ENCODE measurements at regions not wholly inside any gene's neighbourhood (a gene's known extent, or its start where the extent isn't known, plus 50 kb on each side); places are given as distances from the start of the nearest gene placed in this dataset.

DNA sequence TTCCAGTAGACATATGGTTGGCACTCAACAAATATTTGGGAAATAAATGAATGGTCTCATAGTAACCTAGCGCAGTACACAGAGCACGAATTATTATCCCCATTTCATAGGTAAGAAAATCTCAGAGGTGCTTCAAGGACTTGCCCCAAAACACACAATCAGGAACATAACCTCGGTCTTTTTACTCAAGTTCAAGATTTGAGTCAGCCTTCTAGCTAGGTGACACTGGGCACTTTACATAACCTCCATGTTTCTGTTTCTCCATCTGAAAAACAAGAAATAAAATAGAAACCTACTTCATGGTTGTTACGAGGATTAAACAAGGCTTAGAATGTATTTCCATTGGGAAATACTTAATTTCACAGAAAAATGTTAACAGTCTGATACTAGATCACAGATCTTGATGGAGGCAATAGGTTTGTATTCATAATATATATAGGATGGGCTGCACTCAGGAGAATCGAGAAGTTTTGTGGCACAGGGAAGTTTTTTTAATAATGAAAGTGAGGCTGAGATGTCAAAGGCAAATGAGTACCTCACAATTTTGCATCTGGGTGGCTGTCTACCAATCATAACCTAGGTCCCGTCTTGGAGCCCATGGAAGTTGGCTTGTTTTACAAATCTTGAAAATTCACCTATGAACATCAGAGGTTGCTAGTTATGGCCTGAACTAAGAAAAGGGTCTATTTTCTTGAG is 147.4 kb upstream of the ZC3H12C start:
- no peak for DNase-seq

DNA sequence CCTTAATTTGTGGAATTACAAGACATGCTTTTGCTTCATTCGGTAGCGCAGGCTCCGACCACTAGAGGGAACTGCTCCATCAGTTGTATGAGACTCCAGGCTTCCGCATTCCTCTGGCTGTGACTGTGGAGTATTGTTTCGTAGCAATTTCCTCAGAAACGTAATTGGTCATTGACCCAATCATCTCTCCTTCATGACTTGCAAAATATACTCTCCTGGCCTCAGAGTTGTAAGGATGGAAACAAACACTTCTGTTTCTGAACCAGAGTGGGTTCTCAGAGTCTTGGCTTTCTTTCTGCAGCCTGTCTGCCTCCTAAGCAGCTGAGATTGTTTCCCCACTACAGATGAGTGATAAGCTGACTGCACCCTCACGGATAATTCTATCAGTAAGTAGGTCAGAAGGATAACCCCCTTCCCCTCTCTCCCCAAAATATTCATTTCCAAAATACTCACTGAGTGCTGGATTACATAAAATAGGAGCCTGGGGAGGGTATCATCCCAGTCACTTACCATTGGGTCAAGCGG is 146.8 kb upstream of the ZC3H12C start:
- DNase-seq: peak; percentile 96

GRCh38 chr11:109954534-109954933 is 138.7 kb upstream of the ZC3H12C start:
- no peak for DNase-seq

DNA sequence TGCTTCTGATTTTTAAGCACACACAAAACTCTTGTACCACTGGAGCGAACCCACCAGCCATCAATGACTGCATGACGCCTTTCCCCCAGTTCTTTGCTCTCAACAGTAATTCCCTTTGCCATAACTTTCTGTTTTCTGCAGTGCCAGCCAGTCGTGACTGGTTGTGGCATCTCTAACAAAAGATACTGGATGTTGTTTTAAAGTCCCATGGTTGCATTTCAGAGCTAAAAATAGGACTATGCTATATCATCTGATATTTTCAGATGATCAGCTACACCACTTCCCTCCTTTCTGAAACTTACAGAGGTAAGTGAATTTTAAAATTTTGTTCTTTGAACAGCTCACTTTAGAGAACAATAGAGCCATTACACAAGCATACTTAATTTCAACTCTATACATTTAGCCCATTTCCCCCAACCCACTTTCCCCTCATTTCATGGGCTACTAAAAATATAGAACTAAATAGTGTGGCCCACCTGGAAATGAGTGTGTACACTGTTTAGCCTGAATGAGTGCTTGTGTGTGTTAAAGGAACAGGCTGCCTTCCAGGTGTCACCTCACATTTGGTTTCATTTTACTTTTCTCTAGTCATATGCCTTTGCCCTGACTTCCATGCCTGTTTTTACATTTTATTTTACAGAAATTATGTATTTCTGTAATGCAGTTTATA is 136.9 kb upstream of the ZC3H12C start:
- peak in 1 of 2 donors; percentile 19 for DNase-seq

- DNase-seq: no peak
Observed at GRCh38 chr11:109957000-109957399, 136.2 kb upstream of the ZC3H12C start.

DNA sequence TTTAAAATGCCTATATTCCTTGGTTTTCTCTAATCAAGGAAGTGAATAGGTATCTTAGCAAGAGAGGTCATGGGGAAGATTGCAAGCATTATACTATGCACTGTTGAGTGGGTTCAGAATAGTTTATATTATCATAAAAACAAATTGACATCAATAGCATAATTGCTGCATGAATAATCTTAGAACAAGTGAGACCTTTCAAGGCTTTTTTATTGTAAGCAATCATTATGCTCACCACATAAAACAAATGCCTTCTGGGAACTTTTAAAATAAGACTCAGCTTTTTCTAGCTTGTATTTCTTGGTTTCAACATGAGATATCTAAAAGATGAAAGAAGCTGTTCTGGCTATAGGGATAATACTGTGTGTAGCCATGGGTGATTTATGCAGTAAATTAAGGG is 135.6 kb upstream of the ZC3H12C start:
- DNase-seq: no peak

GRCh38 chr11:109958131-109958820 is 134.9 kb upstream of the ZC3H12C start:
- no peak for DNase-seq

GRCh38 chr11:109958821-109959166 is 134.4 kb upstream of the ZC3H12C start:
- DNase-seq: no peak

GRCh38 chr11:109960831-109961230 is 132.4 kb upstream of the ZC3H12C start:
- DNase-seq: no peak

DNA sequence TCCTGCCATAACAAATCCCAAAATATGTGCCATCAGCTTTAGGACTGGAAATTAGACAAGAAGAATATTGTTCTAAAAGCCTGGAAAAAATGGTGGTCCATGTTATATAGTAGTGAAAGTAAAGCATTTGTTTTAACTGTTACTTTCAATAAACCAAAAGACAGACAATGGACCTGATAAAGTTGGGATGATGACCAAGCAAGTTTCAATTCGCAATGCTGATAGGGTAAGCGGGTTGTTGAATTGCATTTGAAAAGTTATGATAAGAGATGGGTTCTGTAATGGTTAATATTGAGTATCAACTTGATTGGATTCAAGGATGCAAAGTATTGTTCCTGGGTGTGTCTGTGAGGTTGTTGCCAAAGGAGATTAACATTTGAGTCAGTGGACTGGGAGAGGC is 131.9 kb upstream of the ZC3H12C start:
- DNase-seq: no peak

- no peak for DNase-seq
Observed at GRCh38 chr11:109963101-109963500, 130.1 kb upstream of the ZC3H12C start.

DNA sequence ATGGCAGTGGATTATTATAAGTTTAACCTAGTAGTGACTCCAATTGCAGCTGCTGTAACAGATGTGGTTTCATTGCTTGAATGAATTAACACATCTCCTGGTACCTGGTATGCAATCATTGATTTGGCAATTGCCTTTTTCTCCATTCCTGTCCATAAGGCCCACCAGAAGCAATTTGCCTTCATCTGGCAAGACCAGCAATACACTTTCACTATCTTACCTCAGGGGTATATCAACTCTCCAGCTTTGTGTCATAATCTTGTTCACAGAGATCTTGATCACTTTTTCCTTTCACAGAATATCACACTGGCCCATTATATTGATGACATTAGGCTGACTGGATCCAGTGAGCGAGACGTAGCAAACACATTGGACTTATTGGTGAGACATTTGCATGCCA is 128.7 kb upstream of the ZC3H12C start:
- DNase-seq: no peak

- peak in 1 of 2 donors; percentile 27 for DNase-seq
Observed at GRCh38 chr11:109965445-109965844, 127.7 kb upstream of the ZC3H12C start.

DNA sequence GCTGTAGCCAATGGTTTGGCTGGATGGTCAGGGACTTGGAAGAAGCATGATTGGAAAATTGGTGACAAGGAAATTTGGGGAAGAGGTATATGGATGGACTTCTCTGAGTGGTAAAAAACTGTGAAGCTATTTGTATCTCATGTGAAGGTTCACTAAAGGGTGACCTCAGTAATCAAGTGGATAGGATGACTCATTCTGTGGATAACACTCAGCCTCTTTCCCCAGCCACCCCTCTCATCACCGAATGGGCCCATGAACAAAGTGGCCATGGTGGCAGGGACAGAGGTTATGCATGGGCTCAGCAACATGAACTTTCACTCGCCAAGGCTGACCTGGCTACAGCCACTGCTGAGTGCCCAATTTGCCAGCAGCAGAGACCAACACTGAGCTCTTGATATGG is 127.3 kb upstream of the ZC3H12C start:
- peak; percentile 32 to 55 for DNase-seq

DNA sequence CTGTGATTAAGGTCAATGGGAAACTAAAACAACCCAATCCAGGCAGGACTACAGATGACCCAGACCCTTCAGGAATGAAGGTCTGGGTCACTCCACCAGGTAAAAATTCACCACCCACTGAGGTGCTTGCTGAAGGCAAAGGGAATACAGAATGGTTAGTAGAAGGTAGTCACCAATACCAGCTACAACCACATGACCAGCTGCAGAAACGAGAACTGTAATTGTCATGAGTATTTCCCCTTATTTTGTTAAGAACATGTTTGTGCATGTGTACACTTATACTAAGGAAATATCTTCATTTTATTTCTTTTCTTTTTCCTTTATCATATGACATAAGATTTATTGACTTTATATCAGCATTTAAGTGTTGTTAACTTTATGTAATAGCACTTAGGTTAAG is 126.1 kb upstream of the ZC3H12C start:
- DNase-seq: peak; percentile 52 to 53

- DNase-seq: no peak
Observed at GRCh38 chr11:109968299-109968698, 124.9 kb upstream of the ZC3H12C start.

DNA sequence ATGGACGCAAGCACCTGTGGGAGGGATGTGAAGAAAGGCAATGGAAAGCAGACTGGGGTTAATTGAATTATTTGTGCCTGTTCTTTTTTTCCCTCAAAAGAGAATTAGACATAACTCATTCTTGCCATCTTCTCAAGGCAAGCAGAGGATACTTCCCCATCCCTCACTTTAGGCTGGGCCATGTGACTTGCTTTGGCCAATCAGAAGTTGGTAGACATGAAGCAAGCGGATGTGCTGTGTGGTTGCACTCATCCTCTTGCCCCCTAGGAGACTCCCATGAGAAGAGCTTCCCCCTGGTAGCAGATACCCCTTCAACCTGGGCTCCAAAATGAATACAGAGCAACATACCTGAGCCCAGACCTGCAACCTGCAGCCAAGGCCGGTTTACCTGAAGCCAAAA is 124.4 kb upstream of the ZC3H12C start:
- DNase-seq: no peak

DNA sequence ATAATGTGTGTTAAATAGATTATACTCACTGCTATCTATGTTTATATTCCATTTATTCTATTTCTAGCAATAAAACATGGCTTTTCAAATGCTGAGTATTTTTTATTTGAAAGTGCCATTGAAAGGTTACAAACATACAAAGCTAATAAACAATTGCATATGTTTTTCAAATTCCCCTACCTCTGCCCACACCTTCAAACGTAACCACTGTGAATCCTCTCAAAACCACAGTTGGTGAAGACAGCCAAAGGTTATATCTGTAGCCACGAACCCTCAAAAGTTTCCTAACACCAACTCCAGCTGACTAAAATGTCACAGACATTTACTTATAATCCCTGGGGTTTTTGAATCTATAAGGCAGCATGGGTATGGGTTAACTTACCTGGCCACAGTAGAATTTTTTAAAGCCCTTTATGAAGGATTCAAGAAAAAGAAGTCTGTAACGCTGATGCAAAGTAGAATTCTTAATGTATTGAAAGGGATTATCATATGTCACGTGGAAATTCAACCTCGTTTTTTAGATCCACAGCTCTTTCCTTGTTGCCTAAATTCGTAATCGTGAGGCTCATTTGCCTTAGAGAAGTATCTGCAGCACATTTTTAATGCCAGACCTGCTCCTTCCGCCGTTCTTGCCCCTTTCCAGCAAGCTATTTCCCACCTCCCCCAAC is 122.5 kb upstream of the ZC3H12C start:
- peak in 1 of 2 donors; percentile 49 for DNase-seq

DNA sequence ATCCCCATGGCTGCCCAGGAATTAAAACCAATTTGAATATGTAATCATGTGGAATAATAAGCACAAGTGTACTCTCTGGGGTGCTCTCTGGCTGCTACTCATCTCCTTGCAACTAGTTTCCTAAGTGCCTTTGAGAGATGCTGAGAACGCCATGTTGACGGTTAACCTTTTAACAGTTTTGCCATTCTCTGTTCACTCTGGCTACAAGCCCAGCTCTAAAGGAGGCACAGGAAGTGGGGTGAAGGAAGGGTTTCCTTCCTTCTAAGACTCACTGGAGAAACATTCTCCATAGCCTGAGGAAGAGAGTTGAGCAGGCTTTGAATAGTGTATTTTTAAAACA is 122.0 kb upstream of the ZC3H12C start:
- peak; percentile 50 to 51 for DNase-seq

DNA sequence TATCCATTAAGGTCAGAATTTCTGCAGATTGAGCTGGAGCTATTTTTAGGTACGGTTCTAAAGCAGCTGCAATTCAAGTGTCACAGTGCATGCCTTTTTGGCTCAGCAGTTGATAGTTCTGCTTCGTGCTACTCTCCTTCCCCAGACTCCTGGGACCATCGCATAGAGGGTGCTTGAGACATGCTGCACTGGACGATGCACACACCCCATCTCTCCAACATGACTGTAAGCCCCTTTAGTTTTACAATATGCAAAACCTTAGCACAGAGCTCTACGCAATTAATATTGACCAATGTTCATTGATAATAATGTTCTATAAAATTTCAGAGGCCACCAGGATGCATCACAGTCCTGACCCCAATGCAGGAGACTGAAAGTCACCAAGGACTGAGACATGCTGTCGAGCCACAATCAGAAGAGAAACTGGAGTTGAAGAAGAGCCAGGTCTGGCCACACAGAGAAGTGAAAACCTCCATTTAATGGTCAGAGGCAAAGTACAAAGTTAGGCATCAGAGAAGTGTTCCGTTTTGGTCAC is 120.9 kb upstream of the ZC3H12C start:
- peak; percentile 35 to 74 for DNase-seq

GRCh38 chr11:109972939-109973338 is 120.3 kb upstream of the ZC3H12C start:
- peak; percentile 89 to 95 for DNase-seq

DNA sequence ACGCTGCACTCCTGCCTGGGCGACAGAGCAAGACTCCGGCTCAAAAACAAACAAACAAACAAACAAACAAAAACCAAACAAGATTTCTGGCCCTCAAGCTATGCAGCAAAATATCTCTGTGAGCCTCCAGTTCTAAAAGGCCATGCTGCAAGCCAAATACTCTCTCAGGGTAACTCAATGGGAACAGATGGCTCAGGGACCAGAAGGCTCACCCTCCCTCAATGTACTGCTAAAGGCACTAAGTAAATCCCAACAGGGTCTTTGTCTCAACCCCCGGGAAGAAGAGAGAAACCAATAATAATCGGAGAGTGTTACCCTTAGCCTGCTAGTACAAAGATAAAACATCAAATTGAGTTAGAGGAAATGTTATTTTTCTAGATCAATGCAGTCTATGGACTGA is 119.7 kb upstream of the ZC3H12C start:
- DNase-seq: no peak

GRCh38 chr11:109974523-109974922 is 118.7 kb upstream of the ZC3H12C start:
- DNase-seq: peak; percentile 58 to 83
